HCT116 (cell line): ENCODE measurements at regions not wholly inside any gene's neighbourhood (a gene's known extent, or its start where the extent isn't known, plus 50 kb on each side); places are given as distances from the start of the nearest gene placed in this dataset.

Source experiments
- ATAC-seq: fragments of 200-7000 bp; cut with Tn5 transposase; 2 replicates; pipeline ENCODE4 v1.9.1; 2020; ENCODE audit warnings: mild to moderate bottlenecking, moderate library complexity
- BruUV-seq: library from RNA; stranded (reverse); fragments of 400-500 nt; replicated peaks from 2 replicates; lab custom pipeline; 2021; lab: Mats Ljungman, UMichigan
- CTCF ChIA-PET: fragments of 300-600 bp; sonication (Branson Sonifier 250); formaldehyde crosslinking; loops from one replicate; lab custom pipeline; 2021; ENCODE audit warnings: antibody characterized with exemption; lab: Charles Lee
- POLR2A ChIA-PET: fragments of 300-600, 350-600 bp; sonication (Branson Sonifier 250); formaldehyde crosslinking; loops from one replicate; lab custom pipeline; 2021; ENCODE audit warnings: antibody characterized with exemption; lab: Charles Lee
- RAD21 ChIA-PET, 2 experiments: fragments of 300-600 bp; sonication (Branson Sonifier 250); formaldehyde crosslinking; loops; one replicate each; lab custom pipeline; 2023; ENCODE audit warnings: low total read pairs in 2 of 2; ENCODE audit not compliant: uncharacterized antibody in 2 of 2, unreplicated experiment in 2 of 2, low non-redundant PET in 1 of 2; lab: Charles Lee
- DNase-seq: peaks from one replicate; pipeline ENCODE4 v3.0.0-alpha.2; 2010; ENCODE audit warnings: low read depth, low spot score
- H2AFZ ChIP-seq: fragments of 200-600 bp; shearing (Covaris generic), sonication (generic); 2 replicates; pipeline ENCODE4 v1.6.1; 2017; ENCODE audit warnings: low read depth, mixed run types, mixed read lengths, antibody characterized with exemption, low read length; ENCODE audit not compliant: poor library complexity, severe bottlenecking
- H3K27ac ChIP-seq: 2 replicates; pipeline ENCODE4 v1.5.1; 2012; ENCODE audit warnings: low read depth, low read length
- H3K27me3 ChIP-seq: fragments of 200-600 bp; sonication (generic); 2 replicates; pipeline ENCODE4 v1.6.1; 2016; ENCODE audit warnings: mixed run types, low read length, mixed read lengths; ENCODE audit not compliant: insufficient read depth
- H3K36me3 ChIP-seq, 2 experiments: fragments of 200-500 bp in 1 of 2; fragments of 200-600 bp in 1 of 2; sonication (Bioruptor generic) in 1 of 2; sonication (generic) in 1 of 2; 2 replicates each; pipeline versions ENCODE4 v1.5.1 to v1.6.1; 2014 to 2016; ENCODE audit warnings: low read length in 2 of 2, inconsistent platforms in 1 of 2, mixed read lengths in 1 of 2, mixed run types in 1 of 2; ENCODE audit not compliant: insufficient read depth in 2 of 2, control insufficient read depth in 1 of 2
- H3K4me1 ChIP-seq, 2 experiments: fragments of 200-600 bp in 1 of 2; sonication (generic) in 1 of 2; 2 replicates each; pipeline versions ENCODE4 v1.5.1 to v1.6.1; 2012 to 2017; ENCODE audit warnings: low read length in 2 of 2, inconsistent platforms in 1 of 2, mild to moderate bottlenecking in 1 of 2, mixed read lengths in 1 of 2, mixed run types in 1 of 2, moderate library complexity in 1 of 2; ENCODE audit not compliant: insufficient read depth in 2 of 2, control insufficient read depth in 1 of 2
- H3K4me2 ChIP-seq: fragments of 200-600 bp; sonication (generic); 2 replicates; pipeline ENCODE4 v1.6.1; 2017; ENCODE audit warnings: mixed run types, low read length, mixed read lengths
- H3K4me3 ChIP-seq, 2 experiments: fragments of 200-600 bp in 1 of 2; sonication (generic) in 1 of 2; replicated peaks in 1 of 2; 2 replicates each; pipeline ENCODE4 v1.5.1; 2011 to 2016; ENCODE audit warnings: low read length in 2 of 2, control low read depth in 1 of 2, low read depth in 1 of 2, mild to moderate bottlenecking in 1 of 2, mixed read lengths in 1 of 2, mixed run types in 1 of 2
- H3K79me2 ChIP-seq: fragments of 200-600 bp; sonication (generic); 2 replicates; pipeline ENCODE4 v1.6.1; 2017; ENCODE audit warnings: mild to moderate bottlenecking, mixed run types, low read length, moderate library complexity, mixed read lengths; ENCODE audit not compliant: insufficient read depth
- H3K9ac ChIP-seq: fragments of 200-600 bp; sonication (generic); 2 replicates; pipeline ENCODE4 v1.6.1; 2016; ENCODE audit warnings: low read length, mixed read lengths
- H3K9me2 ChIP-seq: fragments of 200-600 bp; sonication (generic), shearing (Covaris generic); 2 replicates; pipeline ENCODE4 v1.6.1; 2017; ENCODE audit warnings: mixed run types, mild to moderate bottlenecking, moderate library complexity; ENCODE audit not compliant: insufficient read depth
- H3K9me3 ChIP-seq, 2 experiments: fragments of 200-500 bp in 1 of 2; fragments of 200-600 bp in 1 of 2; sonication (Bioruptor generic) in 1 of 2; sonication (generic) in 1 of 2; 2 replicates each; pipeline ENCODE4 v1.6.1; 2014 to 2017; ENCODE audit warnings: low read length in 2 of 2, mixed read lengths in 2 of 2, inconsistent platforms in 1 of 2, low read depth in 1 of 2, mild to moderate bottlenecking in 1 of 2, mixed run types in 1 of 2, moderate library complexity in 1 of 2; ENCODE audit not compliant: control insufficient read depth in 1 of 2, insufficient read depth in 1 of 2
- H4K20me1 ChIP-seq: fragments of 200-600 bp; sonication (generic), shearing (Covaris generic); 2 replicates; pipeline ENCODE4 v1.6.1; 2017; ENCODE audit warnings: mixed run types, mild to moderate bottlenecking, moderate library complexity; ENCODE audit not compliant: insufficient read depth
- CBX3 ChIP-seq: IDR thresholded peaks from 2 replicates; pipeline ENCODE4 v1.6.1; 2012; ENCODE audit warnings: low read depth
- CEBPB ChIP-seq: IDR thresholded peaks from 2 replicates; pipeline ENCODE4 v1.6.1; 2012; ENCODE audit warnings: low read depth
- EZH2 ChIP-seq: fragments of 200-600 bp; sonication (generic); IDR thresholded peaks from 2 replicates; pipeline ENCODE4 v1.6.1; 2017; ENCODE audit warnings: antibody characterized with exemption, mixed run types
- FOSL1 ChIP-seq: IDR thresholded peaks from 2 replicates; pipeline ENCODE4 v1.6.1; 2012; ENCODE audit warnings: low read depth
- RAD21 ChIP-seq: IDR thresholded peaks from 2 replicates; pipeline ENCODE4 v1.6.1; 2012; ENCODE audit warnings: low read depth, mild to moderate bottlenecking
- SIN3A ChIP-seq: IDR thresholded peaks from 2 replicates; pipeline ENCODE4 v1.6.1; 2012; ENCODE audit warnings: low read depth
- ZNF274 ChIP-seq: fragments of 200-500 bp; sonication (Bioruptor generic); IDR thresholded peaks from 2 replicates; pipeline ENCODE4 v1.6.1; 2014; ENCODE audit warnings: mild to moderate bottlenecking, low read depth, low read length, inconsistent platforms
- intact Hi-C: fragments of 100-400 bp; cut with micrococcal nuclease; formaldehyde crosslinking; loops from 2 replicates; pipeline ENCODE4 v1.10.0; 2022
- TF ChIP-seq, protein P1 (sequence below): IDR thresholded peaks from 2 replicates; pipeline ENCODE4 v1.6.1; 2012
- TF ChIP-seq, protein P2 (sequence below): IDR thresholded peaks from 2 replicates; pipeline ENCODE4 v1.6.1; 2011; ENCODE audit warnings: mild to moderate bottlenecking, low read length, moderate library complexity; ENCODE audit not compliant: insufficient replicate concordance; ENCODE audit errors: extremely low read depth
- TF ChIP-seq, protein P3 (sequence below): IDR thresholded peaks from 2 replicates; pipeline ENCODE4 v1.6.1; 2012

DNA sequence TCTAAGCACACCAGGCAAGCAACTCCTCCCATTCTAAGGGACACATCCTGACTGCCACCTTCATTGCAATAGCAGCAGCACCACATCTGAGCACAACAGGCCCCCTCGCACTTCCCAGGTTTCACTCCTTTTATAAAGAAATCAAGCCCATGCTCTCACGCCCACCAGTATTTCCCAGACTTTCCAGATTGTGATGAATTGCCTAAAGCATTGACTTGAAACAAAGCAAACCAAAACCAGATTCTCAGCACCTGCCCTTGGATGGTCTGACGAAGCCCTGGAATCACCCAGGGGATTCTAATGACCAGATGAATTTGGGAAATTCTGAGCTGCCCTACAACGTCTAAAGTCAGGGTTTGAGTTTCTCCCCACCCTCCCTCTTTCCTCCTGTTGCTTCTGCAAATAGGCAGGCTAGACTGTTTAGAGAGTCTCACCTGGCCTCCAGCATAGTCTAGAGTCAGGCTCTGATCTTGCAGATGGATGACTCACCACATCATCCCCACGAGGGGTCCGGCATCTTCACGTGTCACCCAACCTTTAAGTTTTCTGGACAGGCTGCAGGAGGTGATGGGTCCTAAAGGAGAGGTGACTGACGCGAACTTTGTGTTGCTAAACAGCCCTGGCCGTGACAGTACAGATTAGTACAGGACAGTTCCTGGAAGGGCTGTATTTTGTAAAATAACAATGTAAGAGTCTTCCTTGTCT is 198.0 kb downstream of the SKIDA1 start:
- no peaks in the 10 kb centered on the region for H3K79me2 ChIP-seq
- no peaks in the 10 kb centered on the region for H3K27me3 ChIP-seq
- H3K4me2 ChIP-seq: peak overlapping the region; percentile 18
- POLR2A ChIA-PET: no interaction called here
- ATAC-seq: peak; percentile 42
- no TSS peak for BruUV-seq
- no peak overlapping the region for H3K4me3 ChIP-seq
- RAD21 ChIA-PET: no interaction called here
- no peaks in the 10 kb centered on the region for H3K9me3 ChIP-seq
- no peak for DNase-seq
- H2AFZ ChIP-seq: peak overlapping the region; percentile 85
- H3K9ac ChIP-seq: no peak overlapping the region
- H3K4me1 ChIP-seq: peaks cover 41 to 46% of the 10 kb centered on the region in 2 experiments
- TF ChIP-seq, protein P1, sequence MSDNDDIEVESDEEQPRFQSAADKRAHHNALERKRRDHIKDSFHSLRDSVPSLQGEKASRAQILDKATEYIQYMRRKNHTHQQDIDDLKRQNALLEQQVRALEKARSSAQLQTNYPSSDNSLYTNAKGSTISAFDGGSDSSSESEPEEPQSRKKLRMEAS: 0 out of 2 replicates have a peak, but pooled peaks have one; percentile 23
- no peak for TF ChIP-seq EZH2
- CTCF ChIA-PET: no interaction called here
- no peaks in the 10 kb centered on the region for H4K20me1 ChIP-seq
- no peaks in the 10 kb centered on the region for H3K36me3 ChIP-seq
- no peaks in the 10 kb centered on the region for H3K9me2 ChIP-seq
- H3K27ac ChIP-seq: 0 out of 2 replicates have a peak overlapping the region, but pooled peaks have one; percentile 16
- intact Hi-C loops: no loop called here

DNA sequence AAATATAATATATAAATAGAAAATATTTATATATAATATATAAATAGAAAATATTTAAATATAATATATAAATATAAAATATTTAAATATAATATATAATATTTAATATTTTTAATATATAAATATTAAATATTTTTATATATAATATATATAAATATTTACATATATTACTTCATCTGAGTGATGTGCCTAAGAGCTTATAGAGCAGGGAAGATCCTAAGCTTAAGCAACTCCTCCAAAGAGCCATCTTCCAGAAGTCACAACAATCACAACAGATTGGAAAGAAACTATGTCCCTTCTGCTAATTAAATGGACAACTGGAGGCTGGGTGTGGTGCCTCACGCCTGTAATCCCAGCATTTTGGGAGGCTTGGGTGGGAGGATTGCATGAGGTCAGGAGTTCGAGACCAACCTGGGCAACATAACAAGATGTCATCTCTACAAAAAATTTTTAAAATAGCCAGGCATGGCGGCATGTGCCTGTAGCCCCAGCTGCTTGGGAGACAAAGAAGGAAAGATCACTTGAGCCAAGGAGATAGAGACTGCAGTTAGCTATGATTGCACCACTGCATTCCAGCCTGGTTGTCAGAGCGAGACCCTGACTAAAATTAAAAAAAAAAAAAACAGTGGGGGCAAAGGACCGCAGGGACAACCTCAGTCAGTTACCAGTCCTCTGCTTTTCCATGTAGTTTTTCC is 198.7 kb downstream of the SKIDA1 start:
- no peak overlapping the region for H3K4me2 ChIP-seq
- POLR2A ChIA-PET: no interaction called here
- RAD21 ChIA-PET: no interaction called here

More for the DNA sequence above, 198.7 kb downstream of the SKIDA1 start:
- Histone ChIP-seq H3K36me3 (no peaks in the 10 kb centered on the region), H4K20me1 (no peaks in the 10 kb centered on the region), H3K9me3 (no peaks in the 10 kb centered on the region), H3K4me1 (peaks cover 34 to 39% of the 10 kb centered on the region in 2 experiments), H3K9me2 (no peaks in the 10 kb centered on the region), H3K27me3 (no peaks in the 10 kb centered on the region), H3K79me2 (no peaks in the 10 kb centered on the region), H2AFZ (peak overlapping the region; percentile 68), H3K4me3 (no peak overlapping the region), H3K9ac (no peak overlapping the region), H3K27ac (no peak overlapping the region)
- intact Hi-C loops: no loop called here
- ATAC-seq (no peak), DNase-seq (no peak)
- no TSS peak for BruUV-seq
- CTCF ChIA-PET: interaction anchor here (0.5 kb wide), 1 partner anchor 167 kb away, joined by 3 read pairs; no protein-coding TSS in a partner anchor
- TF ChIP-seq FOSL1 (no peak), CBX3 (no peak), CEBPB (no peak), RAD21 (no peak), ZNF274 (no peak), SIN3A (no peak)
- TF ChIP-seq, protein P2, sequence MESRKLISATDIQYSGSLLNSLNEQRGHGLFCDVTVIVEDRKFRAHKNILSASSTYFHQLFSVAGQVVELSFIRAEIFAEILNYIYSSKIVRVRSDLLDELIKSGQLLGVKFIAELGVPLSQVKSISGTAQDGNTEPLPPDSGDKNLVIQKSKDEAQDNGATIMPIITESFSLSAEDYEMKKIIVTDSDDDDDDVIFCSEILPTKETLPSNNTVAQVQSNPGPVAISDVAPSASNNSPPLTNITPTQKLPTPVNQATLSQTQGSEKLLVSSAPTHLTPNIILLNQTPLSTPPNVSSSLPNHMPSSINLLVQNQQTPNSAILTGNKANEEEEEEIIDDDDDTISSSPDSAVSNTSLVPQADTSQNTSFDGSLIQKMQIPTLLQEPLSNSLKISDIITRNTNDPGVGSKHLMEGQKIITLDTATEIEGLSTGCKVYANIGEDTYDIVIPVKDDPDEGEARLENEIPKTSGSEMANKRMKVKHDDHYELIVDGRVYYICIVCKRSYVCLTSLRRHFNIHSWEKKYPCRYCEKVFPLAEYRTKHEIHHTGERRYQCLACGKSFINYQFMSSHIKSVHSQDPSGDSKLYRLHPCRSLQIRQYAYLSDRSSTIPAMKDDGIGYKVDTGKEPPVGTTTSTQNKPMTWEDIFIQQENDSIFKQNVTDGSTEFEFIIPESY: no peak
- TF ChIP-seq, protein P3, sequence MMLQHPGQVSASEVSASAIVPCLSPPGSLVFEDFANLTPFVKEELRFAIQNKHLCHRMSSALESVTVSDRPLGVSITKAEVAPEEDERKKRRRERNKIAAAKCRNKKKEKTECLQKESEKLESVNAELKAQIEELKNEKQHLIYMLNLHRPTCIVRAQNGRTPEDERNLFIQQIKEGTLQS: no peak
